ENCODE measurements at regions not wholly inside any gene's neighbourhood (a gene's known extent, or its start where the extent isn't known, plus 50 kb on each side); places are given as distances from the start of the nearest gene placed in this dataset.
"Not testable (repeated sequence)": the region's sequence is repeated elsewhere in the genome, so short reads cannot be mapped to it uniquely, and the experiment has no call there.

DNA sequence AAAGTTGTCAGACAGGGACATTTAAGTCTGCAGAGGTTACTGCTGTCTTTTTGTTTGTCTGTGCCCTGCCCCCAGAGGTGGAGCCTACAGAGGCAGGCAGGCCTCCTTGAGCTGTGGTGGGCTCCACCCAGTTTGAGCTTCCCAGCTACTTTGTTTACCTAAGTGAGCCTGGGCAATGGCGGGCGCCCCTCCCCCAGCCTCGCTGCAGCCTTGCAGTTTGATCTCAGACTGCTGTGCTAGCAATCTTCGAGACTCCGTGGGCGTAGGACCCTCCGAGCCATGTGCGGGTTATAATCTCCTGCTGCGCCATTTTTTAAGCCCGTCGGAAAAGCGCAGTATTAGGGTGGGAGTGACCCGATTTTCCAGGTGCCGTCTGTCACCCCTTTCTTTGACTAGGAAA lies 378.0 kb upstream of the LRRC3B start:
- TF ChIP-seq, protein P1, sequence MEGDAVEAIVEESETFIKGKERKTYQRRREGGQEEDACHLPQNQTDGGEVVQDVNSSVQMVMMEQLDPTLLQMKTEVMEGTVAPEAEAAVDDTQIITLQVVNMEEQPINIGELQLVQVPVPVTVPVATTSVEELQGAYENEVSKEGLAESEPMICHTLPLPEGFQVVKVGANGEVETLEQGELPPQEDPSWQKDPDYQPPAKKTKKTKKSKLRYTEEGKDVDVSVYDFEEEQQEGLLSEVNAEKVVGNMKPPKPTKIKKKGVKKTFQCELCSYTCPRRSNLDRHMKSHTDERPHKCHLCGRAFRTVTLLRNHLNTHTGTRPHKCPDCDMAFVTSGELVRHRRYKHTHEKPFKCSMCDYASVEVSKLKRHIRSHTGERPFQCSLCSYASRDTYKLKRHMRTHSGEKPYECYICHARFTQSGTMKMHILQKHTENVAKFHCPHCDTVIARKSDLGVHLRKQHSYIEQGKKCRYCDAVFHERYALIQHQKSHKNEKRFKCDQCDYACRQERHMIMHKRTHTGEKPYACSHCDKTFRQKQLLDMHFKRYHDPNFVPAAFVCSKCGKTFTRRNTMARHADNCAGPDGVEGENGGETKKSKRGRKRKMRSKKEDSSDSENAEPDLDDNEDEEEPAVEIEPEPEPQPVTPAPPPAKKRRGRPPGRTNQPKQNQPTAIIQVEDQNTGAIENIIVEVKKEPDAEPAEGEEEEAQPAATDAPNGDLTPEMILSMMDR (IDR thresholded peaks at IDR 0.05): not testable (repeated sequence)
- TF ChIP-seq ZFX (IDR thresholded peaks at IDR 0.05; ENCODE audit: borderline replicate concordance): not testable (repeated sequence)
